HEK293 (cell line): ENCODE measurements at regions not wholly inside any gene's neighbourhood (a gene's known extent, or its start where the extent isn't known, plus 50 kb on each side); places are given as distances from the start of the nearest gene placed in this dataset.
"Not testable (repeated sequence)": the region's sequence is repeated elsewhere in the genome, so short reads cannot be mapped to it uniquely, and the experiment has no call there.

Experiments used
- CTCF ChIA-PET: fragments of 350-600 bp; formaldehyde crosslinking; extraction: SDS; loops from one replicate; lab custom pipeline; 2021; ENCODE audit warnings: antibody characterized with exemption; lab: Yijun Ruan, JAX
- POLR2A ChIA-PET: fragments of 300-600 bp; formaldehyde crosslinking; extraction: SDS; loops from one replicate; lab custom pipeline; 2020; ENCODE audit warnings: antibody characterized with exemption, inconsistent platforms; lab: Yijun Ruan, JAX
- H3K27ac ChIP-seq: fragments of 200-500 bp; sonication (Bioruptor generic); 2 replicates; pipeline ENCODE4 v1.5.1; 2014; ENCODE audit warnings: low read depth, low read length, control low read depth, inconsistent platforms; ENCODE audit errors: extremely low read depth
- H3K36me3 ChIP-seq, 2 experiments: fragments of 200-500 bp in 1 of 2; sonication (Bioruptor generic) in 1 of 2; 1 replicate in 1 of 2; 2 replicates in 1 of 2; pipeline ENCODE4 v1.5.1; 2014 to 2017; ENCODE audit warnings: inconsistent platforms in 2 of 2, low read length in 2 of 2; ENCODE audit not compliant: control insufficient read depth in 2 of 2, insufficient read depth in 1 of 2
- H3K4me1 ChIP-seq: fragments of 200-500 bp; sonication (Bioruptor generic); 2 replicates; pipeline ENCODE4 v1.5.1; 2014; ENCODE audit warnings: mild to moderate bottlenecking, low read length, inconsistent platforms; ENCODE audit not compliant: control insufficient read depth, insufficient read depth
- H3K4me3 ChIP-seq: 2 replicates; pipeline ENCODE4 v1.5.1; 2011; ENCODE audit warnings: low read depth, mild to moderate bottlenecking, control low read depth, low read length, moderate library complexity
- H3K9me3 ChIP-seq: fragments of 200-500 bp; sonication (Bioruptor generic); 2 replicates; pipeline ENCODE4 v1.5.1; 2014; ENCODE audit warnings: low read depth, low read length, inconsistent platforms; ENCODE audit not compliant: control insufficient read depth, insufficient read depth
- EGR2 ChIP-seq: fragments of 450-650 bp; formaldehyde crosslinking; IDR thresholded peaks from 2 replicates; pipeline ENCODE4 v1.5.1; 2016; ENCODE audit warnings: low read depth, missing biosample characterization, missing genetic modification characterization
- FEZF1 ChIP-seq: fragments of 450-650 bp; formaldehyde crosslinking; IDR thresholded peaks from 2 replicates; pipeline ENCODE4 v1.5.1; 2016; ENCODE audit warnings: missing biosample characterization, missing genetic modification characterization
- HOXC10 ChIP-seq: sonication (generic); formaldehyde crosslinking; IDR thresholded peaks from 2 replicates; pipeline ENCODE4 v1.8.1; 2023; ENCODE audit warnings: mild to moderate bottlenecking, missing genetic modification reagents
- SCRT1 ChIP-seq: fragments of 450-650 bp; formaldehyde crosslinking; IDR thresholded peaks from 2 replicates; pipeline ENCODE4 v1.5.1; 2016; ENCODE audit warnings: missing biosample characterization, missing genetic modification characterization, borderline replicate concordance
- SP7 ChIP-seq: fragments of 450-650 bp; formaldehyde crosslinking; IDR thresholded peaks from 2 replicates; pipeline ENCODE4 v1.5.1; 2016; ENCODE audit warnings: missing biosample characterization, missing genetic modification characterization
- YY2 ChIP-seq: fragments of 450-650 bp; formaldehyde crosslinking; IDR thresholded peaks from 2 replicates; pipeline ENCODE4 v1.5.1; 2016; ENCODE audit warnings: missing biosample characterization, missing genetic modification characterization
- ZBTB7A ChIP-seq: fragments of 450-650 bp; formaldehyde crosslinking; IDR thresholded peaks from 2 replicates; pipeline ENCODE4 v1.5.1; 2016; ENCODE audit warnings: low read depth, missing biosample characterization, missing genetic modification characterization
- ZFP3 ChIP-seq: fragments of 450-650 bp; formaldehyde crosslinking; IDR thresholded peaks from 2 replicates; pipeline ENCODE4 v1.5.1; 2016; ENCODE audit warnings: low read depth, missing biosample characterization, missing genetic modification characterization
- ZNF10 ChIP-seq: fragments of 450-650 bp; formaldehyde crosslinking; IDR thresholded peaks from 2 replicates; pipeline ENCODE4 v1.5.1; 2017; ENCODE audit warnings: missing biosample characterization, missing genetic modification characterization
- ZNF202 ChIP-seq: fragments of 450-650 bp; formaldehyde crosslinking; IDR thresholded peaks from 2 replicates; pipeline ENCODE4 v1.5.1; 2016; ENCODE audit warnings: missing biosample characterization, missing genetic modification characterization, borderline replicate concordance
- ZNF324 ChIP-seq: fragments of 450-650 bp; formaldehyde crosslinking; IDR thresholded peaks from 2 replicates; pipeline ENCODE4 v1.5.1; 2016; ENCODE audit warnings: missing biosample characterization, missing genetic modification characterization
- ZNF350 ChIP-seq: fragments of 450-650 bp; formaldehyde crosslinking; IDR thresholded peaks from 2 replicates; pipeline ENCODE4 v1.5.0; 2017; ENCODE audit warnings: missing biosample characterization, mild to moderate bottlenecking, missing genetic modification characterization
- ZNF394 ChIP-seq: fragments of 450-650 bp; formaldehyde crosslinking; IDR thresholded peaks from 2 replicates; pipeline ENCODE4 v1.5.1; 2016; ENCODE audit warnings: missing biosample characterization, missing genetic modification characterization, mild to moderate bottlenecking, moderate library complexity, borderline replicate concordance
- ZNF529 ChIP-seq: fragments of 450-650 bp; formaldehyde crosslinking; IDR thresholded peaks from 2 replicates; pipeline ENCODE4 v1.5.1; 2017; ENCODE audit warnings: missing genetic modification characterization, missing biosample characterization; ENCODE audit not compliant: insufficient replicate concordance
- ZNF747 ChIP-seq: fragments of 450-650 bp; formaldehyde crosslinking; IDR thresholded peaks from 2 replicates; pipeline ENCODE4 v1.5.1; 2016; ENCODE audit warnings: missing biosample characterization, missing genetic modification characterization
- TF ChIP-seq, protein P1 (sequence below): fragments of 450-650 bp; IDR thresholded peaks from 2 replicates; pipeline ENCODE4 v1.5.1; 2018; ENCODE audit warnings: missing biosample characterization, missing genetic modification characterization
- TF ChIP-seq, protein P2 (sequence below): fragments of 450-650 bp; formaldehyde crosslinking; IDR thresholded peaks from 2 replicates; pipeline ENCODE4 v1.5.1; 2017; ENCODE audit warnings: missing biosample characterization, missing genetic modification characterization
- TF ChIP-seq, protein P3 (sequence below): fragments of 450-650 bp; formaldehyde crosslinking; IDR thresholded peaks from 2 replicates; pipeline ENCODE4 v1.5.1; 2016; ENCODE audit warnings: missing biosample characterization, missing genetic modification characterization, low read depth
- TF ChIP-seq, protein P4 (sequence below): fragments of 450-650 bp; formaldehyde crosslinking; IDR thresholded peaks from 2 replicates; pipeline ENCODE4 v1.5.1; 2016; ENCODE audit warnings: missing biosample characterization, missing genetic modification characterization
- TF ChIP-seq, protein P5 (sequence below): fragments of 450-650 bp; formaldehyde crosslinking; IDR thresholded peaks from 2 replicates; pipeline ENCODE4 v1.5.0; 2017; ENCODE audit warnings: missing biosample characterization, missing genetic modification characterization, borderline replicate concordance

DNA sequence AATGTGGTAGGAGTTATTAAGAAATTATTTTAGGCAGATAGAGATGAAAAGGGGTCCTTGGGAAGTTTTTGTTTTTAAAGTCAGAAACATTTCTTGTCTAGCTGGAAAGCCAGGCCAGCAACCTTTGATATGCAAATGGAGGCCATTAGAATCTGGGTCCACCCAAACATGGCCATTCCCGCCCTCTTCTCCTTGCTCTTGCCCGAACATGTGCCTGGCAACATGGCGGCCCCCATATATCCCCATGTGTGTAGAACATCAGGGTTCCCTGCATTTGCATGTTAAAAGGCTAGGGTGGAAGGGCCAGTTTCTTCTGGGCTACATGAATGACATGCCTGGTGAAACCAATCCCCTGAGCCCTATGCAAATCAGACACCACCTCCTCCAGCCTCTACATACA is 80.7 kb upstream of the PLAC8 start:
- H3K9me3 ChIP-seq: no peaks in the 10 kb centered on the region
- no peaks in the 10 kb centered on the region for H3K4me1 ChIP-seq
- POLR2A ChIA-PET: no interaction called here
- no peak overlapping the region for H3K4me3 ChIP-seq
- no peaks in the 10 kb centered on the region for H3K36me3 ChIP-seq
- no peak overlapping the region for H3K27ac ChIP-seq
- no peak for TF ChIP-seq ZNF350
- no peak for TF ChIP-seq FEZF1
- no peak for TF ChIP-seq HOXC10 (CRISPR knock-in tag)
- TF ChIP-seq, protein P1, sequence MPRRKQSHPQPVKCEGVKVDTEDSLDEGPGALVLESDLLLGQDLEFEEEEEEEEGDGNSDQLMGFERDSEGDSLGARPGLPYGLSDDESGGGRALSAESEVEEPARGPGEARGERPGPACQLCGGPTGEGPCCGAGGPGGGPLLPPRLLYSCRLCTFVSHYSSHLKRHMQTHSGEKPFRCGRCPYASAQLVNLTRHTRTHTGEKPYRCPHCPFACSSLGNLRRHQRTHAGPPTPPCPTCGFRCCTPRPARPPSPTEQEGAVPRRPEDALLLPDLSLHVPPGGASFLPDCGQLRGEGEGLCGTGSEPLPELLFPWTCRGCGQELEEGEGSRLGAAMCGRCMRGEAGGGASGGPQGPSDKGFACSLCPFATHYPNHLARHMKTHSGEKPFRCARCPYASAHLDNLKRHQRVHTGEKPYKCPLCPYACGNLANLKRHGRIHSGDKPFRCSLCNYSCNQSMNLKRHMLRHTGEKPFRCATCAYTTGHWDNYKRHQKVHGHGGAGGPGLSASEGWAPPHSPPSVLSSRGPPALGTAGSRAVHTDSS (tag by site-specific recombination): no peak
- TF ChIP-seq YY2: no peak
- TF ChIP-seq ZNF394: no peak
- TF ChIP-seq SP7 (tag by site-specific recombination): no peak
- no peak for TF ChIP-seq ZNF324 (tag by site-specific recombination)
- TF ChIP-seq, protein P2, sequence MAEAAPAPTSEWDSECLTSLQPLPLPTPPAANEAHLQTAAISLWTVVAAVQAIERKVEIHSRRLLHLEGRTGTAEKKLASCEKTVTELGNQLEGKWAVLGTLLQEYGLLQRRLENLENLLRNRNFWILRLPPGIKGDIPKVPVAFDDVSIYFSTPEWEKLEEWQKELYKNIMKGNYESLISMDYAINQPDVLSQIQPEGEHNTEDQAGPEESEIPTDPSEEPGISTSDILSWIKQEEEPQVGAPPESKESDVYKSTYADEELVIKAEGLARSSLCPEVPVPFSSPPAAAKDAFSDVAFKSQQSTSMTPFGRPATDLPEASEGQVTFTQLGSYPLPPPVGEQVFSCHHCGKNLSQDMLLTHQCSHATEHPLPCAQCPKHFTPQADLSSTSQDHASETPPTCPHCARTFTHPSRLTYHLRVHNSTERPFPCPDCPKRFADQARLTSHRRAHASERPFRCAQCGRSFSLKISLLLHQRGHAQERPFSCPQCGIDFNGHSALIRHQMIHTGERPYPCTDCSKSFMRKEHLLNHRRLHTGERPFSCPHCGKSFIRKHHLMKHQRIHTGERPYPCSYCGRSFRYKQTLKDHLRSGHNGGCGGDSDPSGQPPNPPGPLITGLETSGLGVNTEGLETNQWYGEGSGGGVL (tag by site-specific recombination): no peak
- TF ChIP-seq ZNF529 (tag by site-specific recombination): no peak
- TF ChIP-seq, protein P3, sequence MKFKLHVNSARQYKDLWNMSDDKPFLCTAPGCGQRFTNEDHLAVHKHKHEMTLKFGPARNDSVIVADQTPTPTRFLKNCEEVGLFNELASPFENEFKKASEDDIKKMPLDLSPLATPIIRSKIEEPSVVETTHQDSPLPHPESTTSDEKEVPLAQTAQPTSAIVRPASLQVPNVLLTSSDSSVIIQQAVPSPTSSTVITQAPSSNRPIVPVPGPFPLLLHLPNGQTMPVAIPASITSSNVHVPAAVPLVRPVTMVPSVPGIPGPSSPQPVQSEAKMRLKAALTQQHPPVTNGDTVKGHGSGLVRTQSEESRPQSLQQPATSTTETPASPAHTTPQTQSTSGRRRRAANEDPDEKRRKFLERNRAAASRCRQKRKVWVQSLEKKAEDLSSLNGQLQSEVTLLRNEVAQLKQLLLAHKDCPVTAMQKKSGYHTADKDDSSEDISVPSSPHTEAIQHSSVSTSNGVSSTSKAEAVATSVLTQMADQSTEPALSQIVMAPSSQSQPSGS (tag by site-specific recombination): no peak
- TF ChIP-seq, protein P4, sequence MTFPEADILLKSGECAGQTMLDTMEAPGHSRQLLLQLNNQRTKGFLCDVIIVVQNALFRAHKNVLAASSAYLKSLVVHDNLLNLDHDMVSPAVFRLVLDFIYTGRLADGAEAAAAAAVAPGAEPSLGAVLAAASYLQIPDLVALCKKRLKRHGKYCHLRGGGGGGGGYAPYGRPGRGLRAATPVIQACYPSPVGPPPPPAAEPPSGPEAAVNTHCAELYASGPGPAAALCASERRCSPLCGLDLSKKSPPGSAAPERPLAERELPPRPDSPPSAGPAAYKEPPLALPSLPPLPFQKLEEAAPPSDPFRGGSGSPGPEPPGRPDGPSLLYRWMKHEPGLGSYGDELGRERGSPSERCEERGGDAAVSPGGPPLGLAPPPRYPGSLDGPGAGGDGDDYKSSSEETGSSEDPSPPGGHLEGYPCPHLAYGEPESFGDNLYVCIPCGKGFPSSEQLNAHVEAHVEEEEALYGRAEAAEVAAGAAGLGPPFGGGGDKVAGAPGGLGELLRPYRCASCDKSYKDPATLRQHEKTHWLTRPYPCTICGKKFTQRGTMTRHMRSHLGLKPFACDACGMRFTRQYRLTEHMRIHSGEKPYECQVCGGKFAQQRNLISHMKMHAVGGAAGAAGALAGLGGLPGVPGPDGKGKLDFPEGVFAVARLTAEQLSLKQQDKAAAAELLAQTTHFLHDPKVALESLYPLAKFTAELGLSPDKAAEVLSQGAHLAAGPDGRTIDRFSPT: no peak
- TF ChIP-seq ZNF10 (tag by site-specific recombination): no peak
- TF ChIP-seq EGR2 (tag by site-specific recombination): no peak
- no peak for TF ChIP-seq ZFP3 (tag by site-specific recombination)
- TF ChIP-seq SCRT1: no peak
- TF ChIP-seq ZBTB7A (tag by site-specific recombination): no peak
- TF ChIP-seq, protein P5, sequence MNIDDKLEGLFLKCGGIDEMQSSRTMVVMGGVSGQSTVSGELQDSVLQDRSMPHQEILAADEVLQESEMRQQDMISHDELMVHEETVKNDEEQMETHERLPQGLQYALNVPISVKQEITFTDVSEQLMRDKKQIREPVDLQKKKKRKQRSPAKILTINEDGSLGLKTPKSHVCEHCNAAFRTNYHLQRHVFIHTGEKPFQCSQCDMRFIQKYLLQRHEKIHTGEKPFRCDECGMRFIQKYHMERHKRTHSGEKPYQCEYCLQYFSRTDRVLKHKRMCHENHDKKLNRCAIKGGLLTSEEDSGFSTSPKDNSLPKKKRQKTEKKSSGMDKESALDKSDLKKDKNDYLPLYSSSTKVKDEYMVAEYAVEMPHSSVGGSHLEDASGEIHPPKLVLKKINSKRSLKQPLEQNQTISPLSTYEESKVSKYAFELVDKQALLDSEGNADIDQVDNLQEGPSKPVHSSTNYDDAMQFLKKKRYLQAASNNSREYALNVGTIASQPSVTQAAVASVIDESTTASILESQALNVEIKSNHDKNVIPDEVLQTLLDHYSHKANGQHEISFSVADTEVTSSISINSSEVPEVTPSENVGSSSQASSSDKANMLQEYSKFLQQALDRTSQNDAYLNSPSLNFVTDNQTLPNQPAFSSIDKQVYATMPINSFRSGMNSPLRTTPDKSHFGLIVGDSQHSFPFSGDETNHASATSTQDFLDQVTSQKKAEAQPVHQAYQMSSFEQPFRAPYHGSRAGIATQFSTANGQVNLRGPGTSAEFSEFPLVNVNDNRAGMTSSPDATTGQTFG: no peak
- no peak for TF ChIP-seq ZNF202 (tag by site-specific recombination)
- TF ChIP-seq ZNF747 (tag by site-specific recombination): no peak
- CTCF ChIA-PET: no interaction called here

DNA sequence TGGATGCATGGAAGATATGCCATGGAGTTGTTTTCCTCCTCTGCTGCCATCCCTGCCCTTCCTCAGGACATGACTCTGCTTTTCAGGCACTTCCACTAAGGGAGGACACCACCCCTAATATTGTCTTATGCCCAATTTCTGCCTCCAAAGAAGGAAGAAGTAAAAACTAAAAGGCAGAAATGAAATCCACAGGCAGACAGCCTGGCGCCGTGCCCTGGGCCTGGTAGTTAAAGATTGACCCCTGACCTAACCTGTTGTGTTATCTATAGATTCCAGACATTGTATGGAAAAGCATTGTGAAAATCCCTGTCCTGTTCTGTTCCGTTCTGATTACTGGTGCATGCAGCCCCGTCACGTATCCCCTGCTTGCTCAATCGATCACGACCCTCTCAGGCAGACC is 80.1 kb upstream of the PLAC8 start:
- H3K27ac ChIP-seq, H3K4me3 ChIP-seq, H3K4me1 ChIP-seq, H3K9me3 ChIP-seq, POLR2A ChIA-PET, CTCF ChIA-PET, H3K36me3 ChIP-seq: not testable (repeated sequence)
